Left lung (tissue), 4 donors: ENCODE measurements at regions not wholly inside any gene's neighbourhood (a gene's known extent, or its start where the extent isn't known, plus 50 kb on each side); places are given as distances from the start of the nearest gene placed in this dataset.

ENCODE experiments used
- ATAC-seq: fragments of 200-7000 bp; cut with Tn5 transposase; one replicate; pipeline ENCODE4 v1.9.1; 2020; ENCODE audit warnings: moderate library complexity
- DNase-seq, 4 donors: peaks; one replicate each; pipeline ENCODE4 v3.0.0-alpha.2; 2013 to 2020
- H3K27ac ChIP-seq, 2 donors: fragments of 200-600 bp; sonication (generic) in 1 of 2; one replicate each; pipeline versions ENCODE4 v1.5.0 to v1.8.0; 2020 to 2021
- H3K27me3 ChIP-seq, 2 donors: fragments of 200-600 bp; sonication (generic) in 1 of 2; one replicate each; pipeline versions ENCODE4 v1.5.0 to v1.8.0; 2020 to 2021
- H3K36me3 ChIP-seq, 2 donors: fragments of 200-600 bp; sonication (generic) in 1 of 2; one replicate each; pipeline versions ENCODE4 v1.5.0 to v1.8.0; 2020 to 2021
- H3K4me1 ChIP-seq, 2 donors: fragments of 200-600 bp; one replicate each; pipeline ENCODE4 v1.8.0; 2021
- H3K4me3 ChIP-seq, 2 donors: fragments of 200-600 bp; sonication (generic) in 1 of 2; one replicate each; pipeline versions ENCODE4 v1.5.0 to v1.8.0; 2020 to 2021; ENCODE audit warnings: mild to moderate bottlenecking in 1 of 2
- H3K9me3 ChIP-seq, 2 donors: fragments of 200-600 bp; sonication (generic) in 1 of 2; one replicate each; pipeline versions ENCODE4 v1.5.0 to v1.8.0; 2020 to 2021
- CTCF ChIP-seq, 2 donors: fragments of 200-600 bp; sonication (generic) in 1 of 2; IDR thresholded peaks; one replicate each; pipeline versions ENCODE4 v1.5.0 to v1.8.0; 2021; ENCODE audit warnings: antibody characterized with exemption in 2 of 2
- intact Hi-C, 2 donors: fragments of 100-400 bp; cut with DNase I; formaldehyde crosslinking; loops; one replicate each; pipeline versions ENCODE4 v1.11.2 to v1.14.2; 2022
- donor health status: DM: no; HTN: yes; CAD: no.
- donor health status: DM: no; HTN: no; CAD: no.

- no peak for DNase-seq
- no peaks in the 10 kb centered on the region for H3K4me1 ChIP-seq
- no peak overlapping the region for H3K27ac ChIP-seq
- intact Hi-C loops, result no loop called here
- no peaks in the 10 kb centered on the region for H3K27me3 ChIP-seq
- no peak for TF ChIP-seq CTCF (IDR thresholded peaks at IDR 0.05)
- H3K36me3 ChIP-seq, result no peaks in the 10 kb centered on the region
- ATAC-seq, result no peak
- H3K9me3 ChIP-seq, result peaks cover 0 to 29% of the 10 kb centered on the region in 2 donors
- H3K4me3 ChIP-seq, result no peak overlapping the region
Observed at GRCh38 chr2:117170897-117171296, 643.6 kb upstream of the DDX18 start.

DNA sequence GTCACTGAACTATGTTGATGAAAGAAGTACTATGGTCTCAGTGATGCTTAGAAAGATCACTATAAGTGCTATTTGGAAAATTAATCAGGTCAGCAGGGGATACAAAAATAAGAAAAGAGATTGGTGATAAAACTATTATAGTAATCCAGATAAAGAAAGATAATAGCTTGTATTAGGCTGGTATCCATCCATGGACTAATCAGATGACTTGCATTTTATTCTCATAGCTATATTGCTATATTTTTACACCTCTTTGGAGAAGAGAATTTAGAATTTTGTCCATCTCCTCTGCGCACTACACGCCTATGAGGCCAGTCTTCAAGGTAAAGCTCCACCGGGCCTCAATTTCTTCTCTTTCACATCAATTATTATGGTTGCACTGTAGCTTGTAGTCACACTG, 635.1 kb upstream of the DDX18 start:
- no peak for TF ChIP-seq CTCF (IDR thresholded peaks at IDR 0.05)
- Histone ChIP-seq H3K4me1 (no peaks in the 10 kb centered on the region), H3K27ac (no peak overlapping the region), H3K9me3 (peaks cover 0 to 4% of the 10 kb centered on the region in 2 donors), H3K27me3 (no peaks in the 10 kb centered on the region), H3K4me3 (no peak overlapping the region), H3K36me3 (no peaks in the 10 kb centered on the region)
- no peak for DNase-seq
- no peak for ATAC-seq
- intact Hi-C loops, result no loop called here

DNA sequence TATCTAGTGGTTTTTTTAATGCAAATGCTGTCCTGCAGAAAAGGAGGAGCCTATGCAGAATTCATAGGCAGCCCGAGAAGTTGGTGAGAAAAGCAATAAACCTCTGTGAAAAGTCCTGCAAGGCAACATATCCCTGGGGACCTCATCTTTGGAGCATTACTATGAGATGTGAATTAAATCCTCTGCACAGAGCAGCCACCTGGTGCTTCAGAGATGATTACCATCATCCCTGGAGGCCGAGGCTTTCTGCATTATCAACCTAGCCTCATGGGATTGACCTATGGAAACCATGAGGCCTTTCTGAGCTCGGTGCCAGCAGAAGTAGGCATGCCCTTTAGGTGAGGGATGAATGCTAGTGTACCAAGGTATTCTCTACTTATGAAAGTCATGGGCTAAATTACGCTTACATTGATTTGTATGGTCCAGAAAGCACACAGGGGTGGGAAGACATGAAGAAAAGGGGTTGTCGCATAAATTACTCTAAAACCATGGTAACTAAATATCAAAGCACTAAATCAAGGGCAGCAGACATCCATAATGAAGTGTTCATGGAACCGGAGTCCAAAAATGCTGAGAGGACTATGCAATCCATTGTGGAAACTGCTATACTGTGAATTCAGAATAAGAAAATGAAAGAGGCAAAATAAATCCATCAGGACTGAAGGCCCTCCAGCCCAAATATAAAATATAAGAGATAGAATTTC, 623.5 kb upstream of the DDX18 start:
- no peak for ATAC-seq
- intact Hi-C loops, result no loop called here
- no peaks in the 10 kb centered on the region for H3K27me3 ChIP-seq
- H3K4me3 ChIP-seq, result no peak overlapping the region
- no peak for DNase-seq
- H3K27ac ChIP-seq, result no peak overlapping the region
- no peak for TF ChIP-seq CTCF (IDR thresholded peaks at IDR 0.05)
- H3K9me3 ChIP-seq, result no peaks in the 10 kb centered on the region
- H3K36me3 ChIP-seq, result no peaks in the 10 kb centered on the region
- H3K4me1 ChIP-seq, result no peaks in the 10 kb centered on the region

GRCh38 chr2:117195381-117195780, 619.1 kb upstream of the DDX18 start:
- DNase-seq, result no peak
- no peaks in the 10 kb centered on the region for H3K27me3 ChIP-seq
- no peaks in the 10 kb centered on the region for H3K36me3 ChIP-seq
- intact Hi-C loops, result no loop called here
- H3K4me3 ChIP-seq, result no peak overlapping the region
- H3K9me3 ChIP-seq, result no peaks in the 10 kb centered on the region
- no peak for TF ChIP-seq CTCF (IDR thresholded peaks at IDR 0.05)
- H3K27ac ChIP-seq, result no peak overlapping the region
- H3K4me1 ChIP-seq, result no peaks in the 10 kb centered on the region
- no peak for ATAC-seq

- DNase-seq (no peak), ATAC-seq (no peak)
- Histone ChIP-seq H3K9me3 (peaks cover 0 to 3% of the 10 kb centered on the region in 2 donors), H3K27ac (no peak overlapping the region), H3K27me3 (no peaks in the 10 kb centered on the region), H3K4me3 (no peak overlapping the region), H3K36me3 (no peaks in the 10 kb centered on the region), H3K4me1 (no peaks in the 10 kb centered on the region)
- intact Hi-C loops, result no loop called here
- no peak for TF ChIP-seq CTCF (IDR thresholded peaks at IDR 0.05)
Observed at GRCh38 chr2:117199511-117199910, 615.0 kb upstream of the DDX18 start.
